T-helper 22 cell (primary cell): ENCODE measurements at regions not wholly inside any gene's neighbourhood (a gene's known extent, or its start where the extent isn't known, plus 50 kb on each side); places are given as distances from the start of the nearest gene placed in this dataset.
"Not testable (repeated sequence)": the region's sequence is repeated elsewhere in the genome, so short reads cannot be mapped to it uniquely, and the experiment has no call there.

Experiments used
- DNase-seq: peaks from one replicate; pipeline ENCODE4 v3.0.0-alpha.2; 2020; ENCODE audit warnings: low read depth

DNA sequence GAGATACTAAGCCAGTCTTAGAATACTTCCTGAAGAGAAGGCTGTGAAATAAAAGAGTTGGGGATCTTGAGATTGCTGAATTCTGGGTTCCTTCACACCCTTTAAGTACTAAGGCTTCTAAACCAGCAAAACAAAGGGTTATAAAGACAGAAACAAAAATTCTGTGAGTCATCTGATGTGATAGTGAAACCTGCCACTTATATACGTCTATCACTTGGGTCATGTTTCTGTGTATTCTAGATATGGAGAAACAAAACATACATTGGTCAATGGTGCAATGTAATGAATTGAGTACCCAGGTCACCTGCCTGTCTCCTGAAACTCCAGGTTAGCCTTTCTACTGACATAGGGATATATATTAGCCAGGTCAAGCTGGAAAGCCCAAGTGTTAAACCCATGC, 319.3 kb upstream of the GRAMD2B start:
- DNase-seq, result no peak

DNA sequence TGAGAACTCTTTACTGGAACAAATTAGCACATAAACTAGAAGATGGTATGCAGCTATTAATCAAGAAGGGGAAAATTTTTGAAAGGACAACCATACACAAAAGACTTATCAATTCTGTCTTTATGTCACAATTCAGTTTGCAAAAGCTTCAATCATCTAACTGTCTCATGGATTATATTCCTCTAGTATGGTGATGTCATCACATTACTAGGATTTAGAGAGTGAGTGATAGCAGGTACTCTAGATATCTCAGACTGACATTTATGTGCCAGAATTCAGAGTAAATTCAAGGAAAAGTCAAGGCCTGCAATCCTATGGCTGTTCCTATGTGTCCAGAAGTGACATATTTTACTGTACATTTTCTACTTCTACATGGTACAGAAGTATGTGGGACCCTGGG, 318.9 kb upstream of the GRAMD2B start:
- no peak for DNase-seq

DNA sequence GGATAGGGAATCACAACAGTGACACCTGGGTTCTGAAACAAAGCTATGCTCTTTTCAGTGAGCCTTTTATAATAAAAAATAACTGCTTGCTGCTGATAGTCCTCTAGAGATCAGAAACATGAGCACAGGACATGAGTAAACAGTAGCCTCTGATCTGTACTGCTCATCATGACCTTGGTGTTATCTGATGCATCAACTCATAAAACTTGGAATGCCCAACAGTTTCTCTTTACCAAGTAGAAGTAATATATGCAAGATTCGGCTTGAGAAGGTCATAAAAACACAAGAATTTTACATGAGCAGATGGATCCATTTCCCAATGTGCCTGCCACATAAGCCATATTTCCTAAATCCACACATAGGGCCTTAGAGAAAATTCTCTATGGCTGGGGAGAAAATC, 318.3 kb upstream of the GRAMD2B start:
- DNase-seq, result no peak

- no peak for DNase-seq
These were observed 317.2 kb upstream of the GRAMD2B start for GRCh38 chr5:126106029-126106428.

GRCh38 chr5:126107381-126107780, 315.8 kb upstream of the GRAMD2B start:
- no peak for DNase-seq

DNA sequence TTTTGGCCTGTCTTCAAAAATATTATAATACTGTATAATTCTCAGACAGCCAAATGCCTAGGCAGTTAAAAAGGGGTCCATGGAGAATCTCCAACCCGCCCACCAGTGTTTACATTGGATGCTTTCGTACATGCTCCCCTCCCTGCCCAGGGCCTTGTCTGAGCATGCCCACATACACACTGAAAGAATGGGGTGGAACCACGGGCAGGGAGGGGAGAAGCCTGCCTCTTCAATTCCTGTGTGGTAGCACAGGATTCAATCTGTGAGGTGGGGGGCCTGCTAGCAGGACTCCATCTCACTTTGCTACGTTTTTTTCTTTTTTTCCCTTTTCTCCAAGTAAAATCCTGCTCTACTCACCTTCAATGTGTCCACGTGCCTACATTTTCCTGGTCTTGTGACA, 314.7 kb upstream of the GRAMD2B start:
- DNase-seq, result no peak

DNA sequence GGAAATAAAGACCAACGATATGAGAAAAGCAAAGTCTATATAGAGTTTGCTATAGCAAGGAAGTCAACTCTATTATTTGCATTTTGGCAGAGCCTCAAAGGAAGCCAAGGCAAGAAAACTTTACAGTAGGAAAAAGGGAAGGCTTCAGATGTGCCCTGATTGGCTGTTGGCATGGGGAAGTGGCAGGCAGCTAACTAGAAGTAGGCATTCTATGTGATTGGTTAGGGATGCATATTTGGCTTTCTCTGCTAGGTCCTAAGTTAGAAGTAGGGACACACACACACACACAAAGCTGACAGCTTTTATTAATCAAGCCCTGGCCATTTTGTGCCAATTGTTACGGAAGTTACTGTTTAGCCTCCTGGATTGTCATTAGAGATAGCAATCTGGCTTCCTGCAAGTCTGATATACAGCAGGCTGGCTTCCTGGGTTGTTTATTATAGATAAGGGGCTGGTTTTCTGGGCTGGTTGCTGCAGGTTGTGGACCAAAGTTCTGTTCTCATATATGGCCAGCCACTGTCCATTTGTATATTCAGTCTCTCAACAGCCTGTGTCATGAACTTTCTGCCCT, 308.1 kb upstream of the GRAMD2B start:
- DNase-seq, result no peak

DNA sequence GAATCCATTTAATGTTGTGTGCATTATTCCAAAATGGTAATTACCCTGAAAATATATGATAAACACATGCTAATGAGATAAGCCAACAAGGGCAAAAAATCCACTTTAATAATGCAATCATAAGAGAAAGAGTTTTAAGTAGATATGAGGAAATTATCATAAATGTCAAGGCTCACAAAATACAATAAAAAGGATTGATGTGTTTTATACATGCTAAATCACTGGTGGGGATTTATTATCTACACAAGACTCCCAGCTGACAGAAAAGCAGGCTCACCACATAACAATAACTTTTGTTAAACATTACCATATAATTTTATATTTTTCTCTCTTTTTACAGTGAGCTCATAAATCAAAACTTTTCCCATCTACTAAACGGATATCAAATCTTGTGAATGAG, 306.2 kb upstream of the GRAMD2B start:
- DNase-seq, result no peak

GRCh38 chr5:126119887-126120442, 303.2 kb upstream of the GRAMD2B start:
- no peak for DNase-seq

DNA sequence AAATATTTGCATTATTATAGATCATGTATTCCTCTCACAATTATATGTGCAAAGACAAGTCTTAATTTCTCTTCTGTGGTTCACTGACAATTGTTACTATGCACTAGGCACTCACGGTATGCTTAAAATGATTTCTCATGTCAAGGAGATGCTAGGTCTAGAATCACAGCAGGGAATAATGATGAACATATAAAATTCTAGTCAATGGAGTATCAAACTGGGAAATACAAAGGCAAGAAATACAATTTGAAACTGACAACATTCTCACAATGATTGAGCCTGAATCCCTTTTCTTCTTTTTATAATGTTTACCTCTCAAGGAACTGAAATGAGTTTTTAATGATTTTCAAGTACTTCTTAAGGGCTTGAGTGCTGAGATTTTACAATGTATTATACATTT, 302.3 kb upstream of the GRAMD2B start:
- DNase-seq, result no peak

GRCh38 chr5:126122942-126123341, 300.3 kb upstream of the GRAMD2B start:
- DNase-seq, result no peak

- no peak for DNase-seq
These were observed 298.4 kb upstream of the GRAMD2B start for GRCh38 chr5:126124706-126125345.

GRCh38 chr5:126125407-126125806, 297.8 kb upstream of the GRAMD2B start:
- no peak for DNase-seq

- DNase-seq, result no peak
These were observed 296.6 kb upstream of the GRAMD2B start for GRCh38 chr5:126126574-126126973.

DNA sequence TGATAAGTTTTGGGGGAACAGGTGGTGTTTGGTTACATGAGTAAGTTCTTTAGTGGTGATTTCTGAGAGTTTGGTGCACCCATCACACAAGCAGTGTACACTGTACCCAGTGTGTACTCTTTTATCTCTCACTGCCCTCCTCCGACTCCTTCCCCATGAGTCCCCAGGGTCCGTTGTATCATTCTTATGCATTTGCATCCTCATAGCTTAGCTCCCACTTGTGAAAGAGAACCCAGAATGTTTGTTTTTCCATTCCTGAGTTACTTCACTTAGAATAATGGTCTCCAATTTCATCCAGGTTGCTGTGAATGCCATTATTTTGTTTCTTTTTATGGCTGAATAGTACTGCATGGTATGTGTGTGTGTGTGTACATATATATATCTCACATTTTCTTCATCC, 295.8 kb upstream of the GRAMD2B start:
- DNase-seq, result not testable (repeated sequence)

DNA sequence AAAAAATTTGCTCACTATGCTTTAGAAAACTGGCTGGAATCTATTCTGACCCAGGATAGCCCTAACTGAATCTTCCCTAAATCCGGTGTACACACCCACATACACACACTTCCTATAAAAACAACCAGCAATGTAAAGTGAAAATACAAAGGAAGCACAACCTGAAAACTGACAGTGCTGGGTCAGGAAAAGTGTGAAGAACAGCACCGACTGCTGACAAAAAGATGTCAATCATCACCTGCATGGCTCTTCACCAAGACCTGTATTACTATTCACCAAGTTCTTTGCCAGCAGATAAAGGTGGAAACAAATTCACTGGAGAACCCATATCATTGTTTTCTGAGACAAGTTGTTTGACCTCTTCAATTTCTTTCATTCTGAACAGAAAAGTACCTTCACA, 293.8 kb upstream of the GRAMD2B start:
- DNase-seq, result no peak

GRCh38 chr5:126133424-126133823, 289.8 kb upstream of the GRAMD2B start:
- DNase-seq, result no peak

DNA sequence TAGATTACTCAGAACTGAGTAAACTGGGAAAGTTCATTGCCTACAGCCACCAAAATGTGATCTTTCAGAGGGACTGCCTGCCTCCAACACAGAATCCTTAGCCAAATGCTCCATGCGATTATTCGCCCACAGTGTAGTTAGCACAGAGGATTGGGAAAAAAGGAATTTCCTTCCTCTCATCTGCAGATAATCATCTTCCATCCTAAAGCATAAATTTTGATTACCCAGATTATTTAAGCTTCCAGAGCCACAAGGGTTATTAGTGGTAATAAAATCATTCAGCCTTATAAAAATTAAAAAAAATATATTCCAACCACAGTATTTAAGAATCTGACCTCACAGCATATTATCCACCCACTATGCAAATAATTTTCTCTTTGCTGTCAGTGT, 285.3 kb upstream of the GRAMD2B start:
- DNase-seq, result no peak

DNA sequence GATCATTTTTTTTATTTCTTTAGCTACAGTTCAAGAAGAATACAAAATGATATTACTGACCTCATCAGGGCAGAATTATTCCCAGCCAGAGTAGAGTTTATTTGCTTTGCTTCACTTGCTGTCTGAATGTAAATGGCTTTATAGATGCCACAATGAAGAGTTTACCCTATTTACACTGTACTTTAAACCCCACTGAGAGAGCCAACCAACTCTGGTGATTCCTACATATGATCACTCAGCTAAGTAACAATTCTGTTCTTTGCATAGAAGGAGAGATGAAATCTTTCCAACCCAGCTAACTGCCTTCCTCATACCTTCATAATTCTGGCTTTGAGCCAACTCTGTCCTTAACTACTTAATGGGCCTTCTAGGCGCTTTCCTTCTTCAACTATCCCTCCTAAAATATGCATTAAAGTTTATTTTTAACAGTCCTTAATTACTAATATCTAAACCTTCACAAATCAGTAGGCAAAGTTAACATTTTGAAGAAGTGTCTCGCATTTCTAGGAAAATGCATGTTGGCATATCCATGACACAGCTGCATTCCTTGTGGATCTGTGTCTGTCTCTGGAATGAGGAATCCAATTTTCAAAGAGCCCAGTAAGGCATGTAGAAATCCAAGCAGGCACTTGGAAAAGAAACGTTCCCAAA, 284.8 kb upstream of the GRAMD2B start:
- no peak for DNase-seq

- no peak for DNase-seq
These were observed 284.1 kb upstream of the GRAMD2B start for GRCh38 chr5:126139086-126139485.

DNA sequence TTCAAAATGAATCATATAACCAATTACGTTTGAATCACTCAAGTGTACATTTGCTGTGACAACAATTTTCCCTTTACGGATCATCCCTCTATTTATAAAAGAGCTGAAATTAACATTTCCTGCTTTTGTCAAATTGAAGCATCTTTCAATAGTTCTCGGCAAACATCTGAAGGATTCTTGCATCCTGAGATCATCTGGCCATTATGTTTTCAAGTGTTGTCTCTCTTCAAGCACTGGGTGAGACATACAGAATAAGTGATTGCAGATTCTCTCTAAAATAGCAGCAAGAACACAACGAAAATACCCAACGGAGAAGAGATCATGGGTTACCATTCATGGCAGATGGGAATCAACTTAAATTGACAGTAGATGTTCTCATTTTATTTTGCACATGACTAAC, 283.4 kb upstream of the GRAMD2B start:
- DNase-seq, result no peak

DNA sequence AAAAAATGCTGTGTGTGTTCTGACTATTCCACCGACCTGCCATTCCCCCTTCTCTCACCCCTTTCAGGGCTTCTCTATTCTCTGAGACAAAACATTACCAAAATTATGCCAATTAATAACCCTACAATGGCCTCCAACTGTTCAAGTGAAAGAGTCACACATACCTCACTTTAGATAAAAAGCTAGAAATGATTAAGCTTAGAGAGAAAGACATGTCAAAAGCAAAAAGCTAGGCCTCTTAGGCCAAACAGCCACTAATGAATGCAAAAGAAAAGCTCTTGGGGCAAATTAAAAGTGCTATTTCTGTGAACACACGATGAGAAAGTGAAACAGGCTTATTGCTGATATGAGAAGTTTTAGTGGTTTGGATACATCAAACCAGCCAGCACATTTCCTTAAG, 279.6 kb upstream of the GRAMD2B start:
- no peak for DNase-seq

- DNase-seq, result not testable (repeated sequence)
These were observed 272.9 kb upstream of the GRAMD2B start for GRCh38 chr5:126150319-126150718.

GRCh38 chr5:126155298-126155697, 267.9 kb upstream of the GRAMD2B start:
- not testable (repeated sequence) for DNase-seq
